SK-N-SH treated with all-trans-retinoic acid at 6 μM for 48 hours (cell line): ENCODE measurements at regions not wholly inside any gene's neighbourhood (a gene's known extent, or its start where the extent isn't known, plus 50 kb on each side); places are given as distances from the start of the nearest gene placed in this dataset.

ENCODE experiments used
- ATAC-seq: fragments of 200-7000 bp; cut with Tn5 transposase; 3 replicates; pipeline ENCODE4 v1.9.1; 2020; ENCODE audit warnings: mild to moderate bottlenecking, moderate library complexity
- ARNTL ChIP-seq: fragments of 450-650 bp; formaldehyde crosslinking; IDR thresholded peaks from 2 replicates; pipeline ENCODE4 v1.5.0; 2020; ENCODE audit warnings: low read depth, mild to moderate bottlenecking, moderate library complexity, borderline replicate concordance
- BACH2 ChIP-seq: fragments of 250-450 bp; sonication (Bioruptor Pico); IDR thresholded peaks from 2 replicates; pipeline ENCODE4 v1.9.0; 2021; ENCODE audit warnings: mild to moderate bottlenecking, borderline replicate concordance
- CSDC2 ChIP-seq: fragments of 250-450 bp; sonication (Bioruptor Pico); IDR thresholded peaks from 2 replicates; pipeline ENCODE4 v1.5.0; 2020; ENCODE audit warnings: mild to moderate bottlenecking, moderate library complexity
- ESRRG ChIP-seq: fragments of 250-450 bp; sonication (Bioruptor Pico); IDR thresholded peaks from 2 replicates; pipeline ENCODE4 v1.6.1; 2021; ENCODE audit warnings: mild to moderate bottlenecking
- GLIS3 ChIP-seq: fragments of 250-450 bp; sonication (Bioruptor Pico); IDR thresholded peaks from 2 replicates; pipeline ENCODE4 v1.5.0; 2020; ENCODE audit warnings: mild to moderate bottlenecking, moderate library complexity
- OSR1 ChIP-seq: fragments of 250-450 bp; sonication (Bioruptor Pico); IDR thresholded peaks from 2 replicates; pipeline ENCODE4 v1.8.0; 2022; ENCODE audit warnings: moderate library complexity, mild to moderate bottlenecking, inconsistent platforms
- PPARA ChIP-seq: fragments of 250-450 bp; sonication (Bioruptor Pico); IDR thresholded peaks from 2 replicates; pipeline ENCODE4 v1.5.0; 2020; ENCODE audit warnings: mild to moderate bottlenecking, borderline replicate concordance
- RARB ChIP-seq: fragments of 250-450 bp; sonication (Bioruptor Pico); IDR thresholded peaks from 2 replicates; pipeline ENCODE4 v1.8.0; 2021; ENCODE audit warnings: mild to moderate bottlenecking, moderate library complexity
- SNAI2 ChIP-seq: fragments of 250-450 bp; sonication (Bioruptor Pico); IDR thresholded peaks from 2 replicates; pipeline ENCODE4 v1.5.0; 2020; ENCODE audit warnings: mild to moderate bottlenecking, moderate library complexity
- TCF4 ChIP-seq: fragments of 250-450 bp; sonication (Bioruptor Pico); IDR thresholded peaks from 2 replicates; pipeline ENCODE4 v1.8.0; 2021; ENCODE audit warnings: mild to moderate bottlenecking, moderate library complexity, borderline replicate concordance
- TOX ChIP-seq: fragments of 250-450 bp; sonication (Bioruptor Pico); IDR thresholded peaks from 2 replicates; pipeline ENCODE4 v1.8.0; 2021; ENCODE audit warnings: mild to moderate bottlenecking, moderate library complexity, borderline replicate concordance
- ZC3H10 ChIP-seq: fragments of 250-450 bp; sonication (Bioruptor Pico); IDR thresholded peaks from 2 replicates; pipeline ENCODE4 v1.5.1; 2021; ENCODE audit warnings: mild to moderate bottlenecking, moderate library complexity
- ZFP3 ChIP-seq: fragments of 250-450 bp; sonication (Bioruptor Pico); IDR thresholded peaks from 2 replicates; pipeline ENCODE4 v1.5.0; 2020; ENCODE audit warnings: mild to moderate bottlenecking, moderate library complexity
- ZFP30 ChIP-seq: fragments of 450-650 bp; formaldehyde crosslinking; IDR thresholded peaks from 2 replicates; pipeline ENCODE4 v1.5.0; 2022; ENCODE audit warnings: mild to moderate bottlenecking, moderate library complexity
- ZNF70 ChIP-seq: fragments of 450-650 bp; formaldehyde crosslinking; IDR thresholded peaks from 2 replicates; pipeline ENCODE4 v1.5.0; 2020; ENCODE audit warnings: mild to moderate bottlenecking, moderate library complexity
- TF ChIP-seq, protein P1 (sequence below): fragments of 250-450 bp; sonication (Bioruptor Pico); IDR thresholded peaks from 2 replicates; pipeline ENCODE4 v1.5.0; 2020; ENCODE audit warnings: mild to moderate bottlenecking, moderate library complexity
- TF ChIP-seq, protein P2 (sequence below): fragments of 250-450 bp; sonication (Bioruptor Pico); IDR thresholded peaks from 2 replicates; pipeline ENCODE4 v1.8.0; 2020; ENCODE audit warnings: mild to moderate bottlenecking, moderate library complexity, borderline replicate concordance
- TF ChIP-seq, protein P3 (sequence below): fragments of 250-450 bp; sonication (Bioruptor Pico); IDR thresholded peaks from 2 replicates; pipeline ENCODE4 v1.5.1; 2020; ENCODE audit warnings: low read depth, mild to moderate bottlenecking, moderate library complexity
- TF ChIP-seq, protein P4 (sequence below): fragments of 250-450 bp; sonication (Bioruptor Pico); IDR thresholded peaks from 2 replicates; pipeline ENCODE4 v1.5.1; 2021; ENCODE audit warnings: mild to moderate bottlenecking, moderate library complexity

DNA sequence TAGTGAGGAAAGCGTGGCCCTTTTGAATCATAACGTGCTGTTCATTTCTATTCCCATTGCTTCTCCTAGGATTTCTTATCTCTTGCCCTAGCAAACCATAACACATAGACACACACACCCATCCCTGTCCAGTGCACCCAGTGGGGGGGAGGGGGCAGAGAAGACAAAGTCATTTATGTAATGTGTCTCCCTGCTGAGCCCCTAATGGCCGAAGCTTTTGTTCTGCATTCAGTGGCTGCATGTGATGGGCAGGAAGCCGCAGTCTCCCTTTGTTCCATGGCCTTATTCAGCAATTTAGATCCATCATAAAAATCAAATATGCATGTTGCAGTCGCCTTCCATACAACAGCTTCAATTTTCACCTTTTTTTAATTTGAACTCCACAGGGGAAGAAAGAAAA lies 325.4 kb downstream of the ZFHX3 start (continued):
- TF ChIP-seq, protein P1, sequence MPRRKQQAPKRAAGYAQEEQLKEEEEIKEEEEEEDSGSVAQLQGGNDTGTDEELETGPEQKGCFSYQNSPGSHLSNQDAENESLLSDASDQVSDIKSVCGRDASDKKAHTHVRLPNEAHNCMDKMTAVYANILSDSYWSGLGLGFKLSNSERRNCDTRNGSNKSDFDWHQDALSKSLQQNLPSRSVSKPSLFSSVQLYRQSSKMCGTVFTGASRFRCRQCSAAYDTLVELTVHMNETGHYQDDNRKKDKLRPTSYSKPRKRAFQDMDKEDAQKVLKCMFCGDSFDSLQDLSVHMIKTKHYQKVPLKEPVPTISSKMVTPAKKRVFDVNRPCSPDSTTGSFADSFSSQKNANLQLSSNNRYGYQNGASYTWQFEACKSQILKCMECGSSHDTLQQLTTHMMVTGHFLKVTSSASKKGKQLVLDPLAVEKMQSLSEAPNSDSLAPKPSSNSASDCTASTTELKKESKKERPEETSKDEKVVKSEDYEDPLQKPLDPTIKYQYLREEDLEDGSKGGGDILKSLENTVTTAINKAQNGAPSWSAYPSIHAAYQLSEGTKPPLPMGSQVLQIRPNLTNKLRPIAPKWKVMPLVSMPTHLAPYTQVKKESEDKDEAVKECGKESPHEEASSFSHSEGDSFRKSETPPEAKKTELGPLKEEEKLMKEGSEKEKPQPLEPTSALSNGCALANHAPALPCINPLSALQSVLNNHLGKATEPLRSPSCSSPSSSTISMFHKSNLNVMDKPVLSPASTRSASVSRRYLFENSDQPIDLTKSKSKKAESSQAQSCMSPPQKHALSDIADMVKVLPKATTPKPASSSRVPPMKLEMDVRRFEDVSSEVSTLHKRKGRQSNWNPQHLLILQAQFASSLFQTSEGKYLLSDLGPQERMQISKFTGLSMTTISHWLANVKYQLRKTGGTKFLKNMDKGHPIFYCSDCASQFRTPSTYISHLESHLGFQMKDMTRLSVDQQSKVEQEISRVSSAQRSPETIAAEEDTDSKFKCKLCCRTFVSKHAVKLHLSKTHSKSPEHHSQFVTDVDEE (CRISPR knock-in tag) = no peak
- no peak for TF ChIP-seq CSDC2 (CRISPR knock-in tag)
- no peak for TF ChIP-seq ZC3H10 (CRISPR knock-in tag)
- no peak for TF ChIP-seq GLIS3 (CRISPR knock-in tag)
- TF ChIP-seq RARB (CRISPR knock-in tag) = no peak

DNA sequence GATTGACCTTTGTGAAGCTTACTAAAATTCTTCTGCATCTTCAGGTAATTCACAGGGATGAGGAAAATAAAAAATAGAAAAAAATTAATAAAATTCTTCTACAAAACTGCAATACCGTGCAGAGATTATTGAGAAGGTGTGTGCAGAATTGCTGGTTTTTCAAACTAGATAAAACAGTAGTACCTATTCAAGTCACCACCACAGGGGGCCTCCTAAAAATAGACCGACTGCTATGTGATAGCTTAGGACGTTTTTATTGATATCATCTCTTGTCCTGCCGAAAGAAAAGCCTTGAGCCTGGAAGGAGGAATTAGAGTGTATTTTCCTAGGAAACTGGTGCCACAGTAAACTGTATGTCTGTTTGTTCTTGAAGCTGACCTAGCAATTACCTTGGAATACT lies 325.9 kb downstream of the ZFHX3 start:
- no peak for ATAC-seq
- no peak for TF ChIP-seq PPARA (CRISPR knock-in tag)
- TF ChIP-seq, protein P1 (CRISPR knock-in tag) = no peak
- TF ChIP-seq ZNF70 (CRISPR knock-in tag) = no peak
- no peak for TF ChIP-seq BACH2
- TF ChIP-seq, protein P2, sequence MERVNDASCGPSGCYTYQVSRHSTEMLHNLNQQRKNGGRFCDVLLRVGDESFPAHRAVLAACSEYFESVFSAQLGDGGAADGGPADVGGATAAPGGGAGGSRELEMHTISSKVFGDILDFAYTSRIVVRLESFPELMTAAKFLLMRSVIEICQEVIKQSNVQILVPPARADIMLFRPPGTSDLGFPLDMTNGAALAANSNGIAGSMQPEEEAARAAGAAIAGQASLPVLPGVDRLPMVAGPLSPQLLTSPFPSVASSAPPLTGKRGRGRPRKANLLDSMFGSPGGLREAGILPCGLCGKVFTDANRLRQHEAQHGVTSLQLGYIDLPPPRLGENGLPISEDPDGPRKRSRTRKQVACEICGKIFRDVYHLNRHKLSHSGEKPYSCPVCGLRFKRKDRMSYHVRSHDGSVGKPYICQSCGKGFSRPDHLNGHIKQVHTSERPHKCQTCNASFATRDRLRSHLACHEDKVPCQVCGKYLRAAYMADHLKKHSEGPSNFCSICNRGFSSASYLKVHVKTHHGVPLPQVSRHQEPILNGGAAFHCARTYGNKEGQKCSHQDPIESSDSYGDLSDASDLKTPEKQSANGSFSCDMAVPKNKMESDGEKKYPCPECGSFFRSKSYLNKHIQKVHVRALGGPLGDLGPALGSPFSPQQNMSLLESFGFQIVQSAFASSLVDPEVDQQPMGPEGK (CRISPR knock-in tag) = no peak
- no peak for TF ChIP-seq ZC3H10 (CRISPR knock-in tag)
- TF ChIP-seq OSR1 (CRISPR knock-in tag) = no peak
- no peak for TF ChIP-seq ZFP30 (CRISPR knock-in tag)
- no peak for TF ChIP-seq TCF4 (CRISPR knock-in tag)

DNA sequence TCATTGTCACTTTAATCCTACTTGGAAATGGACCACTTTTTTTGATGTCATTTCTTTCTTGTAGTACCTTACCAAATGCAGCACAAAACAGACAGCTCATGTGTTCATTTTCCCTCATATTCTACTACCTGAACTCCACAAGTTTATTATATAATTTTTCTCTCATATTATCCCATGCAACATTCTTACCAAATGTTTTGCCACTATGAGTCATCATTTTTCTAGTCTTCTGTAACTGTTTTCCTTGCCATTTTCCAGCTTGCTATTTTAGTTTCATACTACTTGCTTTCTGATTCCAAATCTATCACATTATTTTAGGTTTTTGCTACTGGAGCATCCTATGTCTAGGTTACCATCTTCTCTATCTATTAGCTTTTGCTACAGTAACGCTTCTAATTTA lies 332.7 kb downstream of the ZFHX3 start:
- ATAC-seq = no peak
- no peak for TF ChIP-seq OSR1 (CRISPR knock-in tag)
- no peak for TF ChIP-seq ZC3H10 (CRISPR knock-in tag)
- TF ChIP-seq, protein P3, sequence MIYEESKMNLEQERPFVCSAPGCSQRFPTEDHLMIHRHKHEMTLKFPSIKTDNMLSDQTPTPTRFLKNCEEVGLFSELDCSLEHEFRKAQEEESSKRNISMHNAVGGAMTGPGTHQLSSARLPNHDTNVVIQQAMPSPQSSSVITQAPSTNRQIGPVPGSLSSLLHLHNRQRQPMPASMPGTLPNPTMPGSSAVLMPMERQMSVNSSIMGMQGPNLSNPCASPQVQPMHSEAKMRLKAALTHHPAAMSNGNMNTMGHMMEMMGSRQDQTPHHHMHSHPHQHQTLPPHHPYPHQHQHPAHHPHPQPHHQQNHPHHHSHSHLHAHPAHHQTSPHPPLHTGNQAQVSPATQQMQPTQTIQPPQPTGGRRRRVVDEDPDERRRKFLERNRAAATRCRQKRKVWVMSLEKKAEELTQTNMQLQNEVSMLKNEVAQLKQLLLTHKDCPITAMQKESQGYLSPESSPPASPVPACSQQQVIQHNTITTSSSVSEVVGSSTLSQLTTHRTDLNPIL = no peak
- no peak for TF ChIP-seq TOX (CRISPR knock-in tag)
- no peak for TF ChIP-seq ARNTL (CRISPR knock-in tag)
- TF ChIP-seq RARB (CRISPR knock-in tag) = no peak
- TF ChIP-seq ZFP3 (CRISPR knock-in tag) = no peak
- TF ChIP-seq, protein P4, sequence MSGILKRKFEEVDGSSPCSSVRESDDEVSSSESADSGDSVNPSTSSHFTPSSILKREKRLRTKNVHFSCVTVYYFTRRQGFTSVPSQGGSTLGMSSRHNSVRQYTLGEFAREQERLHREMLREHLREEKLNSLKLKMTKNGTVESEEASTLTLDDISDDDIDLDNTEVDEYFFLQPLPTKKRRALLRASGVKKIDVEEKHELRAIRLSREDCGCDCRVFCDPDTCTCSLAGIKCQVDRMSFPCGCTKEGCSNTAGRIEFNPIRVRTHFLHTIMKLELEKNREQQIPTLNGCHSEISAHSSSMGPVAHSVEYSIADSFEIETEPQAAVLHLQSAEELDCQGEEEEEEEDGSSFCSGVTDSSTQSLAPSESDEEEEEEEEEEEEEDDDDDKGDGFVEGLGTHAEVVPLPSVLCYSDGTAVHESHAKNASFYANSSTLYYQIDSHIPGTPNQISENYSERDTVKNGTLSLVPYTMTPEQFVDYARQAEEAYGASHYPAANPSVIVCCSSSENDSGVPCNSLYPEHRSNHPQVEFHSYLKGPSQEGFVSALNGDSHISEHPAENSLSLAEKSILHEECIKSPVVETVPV (CRISPR knock-in tag) = no peak
- no peak for TF ChIP-seq ESRRG (CRISPR knock-in tag)
- TF ChIP-seq, protein P2 (CRISPR knock-in tag) = no peak
- TF ChIP-seq ZNF70 (CRISPR knock-in tag) = no peak
- no peak for TF ChIP-seq SNAI2 (CRISPR knock-in tag)
- no peak for TF ChIP-seq GLIS3 (CRISPR knock-in tag)
- TF ChIP-seq, all 23 proteins: peak for 0
